SU-DHL-6 (cell line): ENCODE measurements at regions not wholly inside any gene's neighbourhood (a gene's known extent, or its start where the extent isn't known, plus 50 kb on each side); places are given as distances from the start of the nearest gene placed in this dataset.

ENCODE experiments used
- H2AFZ ChIP-seq: fragments of 200-600 bp; sonication (generic); 2 replicates; pipeline ENCODE4 v1.6.1; 2014; ENCODE audit warnings: low read depth, mild to moderate bottlenecking, moderate library complexity, mixed read lengths, antibody characterized with exemption, low read length; ENCODE audit not compliant: severe bottlenecking
- H3F3A ChIP-seq: fragments of 200-600 bp; shearing (Covaris generic); 2 replicates; pipeline ENCODE4 v1.6.0; 2016; ENCODE audit warnings: antibody characterized with exemption, mild to moderate bottlenecking; ENCODE audit not compliant: insufficient read depth
- H3K27ac ChIP-seq: fragments of 200-600 bp; sonication (generic); 2 replicates; pipeline ENCODE4 v1.5.1; 2016; ENCODE audit warnings: low read depth, mild to moderate bottlenecking, low read length, moderate library complexity, mixed read lengths
- H3K27me3 ChIP-seq: fragments of 200-600 bp; sonication (generic), shearing (Covaris generic); 2 replicates; pipeline ENCODE4 v1.6.0; 2014; ENCODE audit warnings: mild to moderate bottlenecking, low read length
- H3K36me3 ChIP-seq: fragments of 200-600 bp; sonication (generic); 2 replicates; pipeline ENCODE4 v1.6.1; 2014; ENCODE audit warnings: mild to moderate bottlenecking, low read length, mixed read lengths
- H3K4me2 ChIP-seq: fragments of 300-600, 200-600 bp; shearing (Covaris generic), sonication (generic); 2 replicates; pipeline ENCODE4 v1.6.0; 2014; ENCODE audit warnings: low read length, low read depth, mild to moderate bottlenecking; ENCODE audit not compliant: poor library complexity, severe bottlenecking
- H3K4me3 ChIP-seq: fragments of 200-600 bp; sonication (generic); 2 replicates; pipeline ENCODE4 v1.5.1; 2014; ENCODE audit warnings: antibody characterized with exemption, low read length, mild to moderate bottlenecking, mixed read lengths; ENCODE audit not compliant: insufficient read depth, poor library complexity, severe bottlenecking
- H3K79me2 ChIP-seq: fragments of 200-600 bp; sonication (generic); 2 replicates; pipeline ENCODE4 v1.6.1; 2014; ENCODE audit warnings: mild to moderate bottlenecking, low read length, moderate library complexity; ENCODE audit not compliant: insufficient read depth
- H3K9ac ChIP-seq: fragments of 200-600 bp; sonication (generic); 2 replicates; pipeline ENCODE4 v1.7.0; 2014; ENCODE audit warnings: mild to moderate bottlenecking, low read length
- H3K9me2 ChIP-seq: fragments of 200-600 bp; sonication (generic); replicated peaks from 2 replicates; pipeline ENCODE4 v1.6.1; 2014; ENCODE audit warnings: low read length; ENCODE audit not compliant: insufficient read depth
- H3K9me3 ChIP-seq: fragments of 200-600 bp; sonication (generic); 2 replicates; pipeline ENCODE4 v1.6.1; 2014; ENCODE audit warnings: low read length, mixed read lengths; ENCODE audit not compliant: insufficient read depth
- H4K20me1 ChIP-seq: fragments of 200-600 bp; sonication (generic); 2 replicates; pipeline ENCODE4 v1.6.1; 2014; ENCODE audit warnings: low read depth, mild to moderate bottlenecking, antibody characterized with exemption, low read length, moderate library complexity, mixed read lengths
- CTCF ChIP-seq: fragments of 200-600 bp; sonication (generic); IDR thresholded peaks from one replicate; pipeline ENCODE4 v1.5.1; 2017; ENCODE audit warnings: antibody characterized with exemption, mild to moderate bottlenecking, low read length, moderate library complexity; ENCODE audit not compliant: insufficient read depth, poor library complexity, severe bottlenecking
- EZH2phosphoT487 ChIP-seq: fragments of 200-600 bp; sonication (generic), shearing (Covaris generic); conservative IDR thresholded peaks from 2 replicates; pipeline ENCODE4 v1.6.1; 2018; ENCODE audit warnings: mild to moderate bottlenecking, antibody characterized with exemption, low read length, moderate library complexity, mixed read lengths

- Histone ChIP-seq H3K4me2 (peak overlapping the region; percentile 0), H3K9me3 (no peaks in the 10 kb centered on the region)
These were observed 262.7 kb upstream of the GADL1 start for GRCh38 chr3:31157047-31157694.

GRCh38 chr3:31157893-31158620 lies 263.6 kb upstream of the GADL1 start:
- Histone ChIP-seq H4K20me1 (no peaks in the 10 kb centered on the region), H3K9ac (no peak overlapping the region), H3F3A (no peaks in the 10 kb centered on the region), H2AFZ (no peak overlapping the region), H3K9me3 (no peaks in the 10 kb centered on the region), H3K36me3 (no peaks in the 10 kb centered on the region), H3K4me3 (no peak overlapping the region), H3K79me2 (no peaks in the 10 kb centered on the region), H3K4me2 (no peak overlapping the region), H3K27me3 (no peaks in the 10 kb centered on the region), H3K27ac (no peak overlapping the region), H3K9me2 (no peaks in the 10 kb centered on the region)
- TF ChIP-seq CTCF: no peak
- no peak for TF ChIP-seq EZH2phosphoT487

More at GRCh38 chr3:31157047-31157694, 262.7 kb upstream of the GADL1 start:
- H4K20me1 ChIP-seq: no peaks in the 10 kb centered on the region
- no peaks in the 10 kb centered on the region for H3K27me3 ChIP-seq
- H3K9ac ChIP-seq: no peak overlapping the region
- H3K27ac ChIP-seq: no peak overlapping the region
- H3K79me2 ChIP-seq: no peaks in the 10 kb centered on the region
- H3K9me2 ChIP-seq: no peaks in the 10 kb centered on the region
- H3F3A ChIP-seq: no peaks in the 10 kb centered on the region
- no peak overlapping the region for H2AFZ ChIP-seq
- H3K36me3 ChIP-seq: no peaks in the 10 kb centered on the region
- TF ChIP-seq EZH2phosphoT487 (no peak), CTCF (no peak)
- no peak overlapping the region for H3K4me3 ChIP-seq

- Histone ChIP-seq H3K36me3 (no peaks in the 10 kb centered on the region), H2AFZ (no peak overlapping the region), H3K9ac (no peak overlapping the region), H3K4me2 (no peak overlapping the region), H3K4me3 (no peak overlapping the region), H3K27ac (no peak overlapping the region), H3K27me3 (no peaks in the 10 kb centered on the region), H3F3A (no peaks in the 10 kb centered on the region), H3K9me3 (no peaks in the 10 kb centered on the region), H4K20me1 (no peaks in the 10 kb centered on the region), H3K79me2 (no peaks in the 10 kb centered on the region), H3K9me2 (no peaks in the 10 kb centered on the region)
- TF ChIP-seq CTCF (no peak), EZH2phosphoT487 (no peak)
These were observed 265.0 kb upstream of the GADL1 start for GRCh38 chr3:31159331-31160039.
